AG04450 (cell line): ENCODE measurements at regions not wholly inside any gene's neighbourhood (a gene's known extent, or its start where the extent isn't known, plus 50 kb on each side); places are given as distances from the start of the nearest gene placed in this dataset.

Experiments
- CTCF ChIA-PET: fragments of 300-600, 350-600 bp; formaldehyde crosslinking; extraction: SDS; loops from one replicate; lab custom pipeline; 2022; ENCODE audit warnings: antibody characterized with exemption, inconsistent platforms; lab: Charles Lee
- POLR2A ChIA-PET: fragments of 350-600 bp; formaldehyde crosslinking; extraction: SDS; loops from one replicate; lab custom pipeline; 2021; ENCODE audit warnings: antibody characterized with exemption, inconsistent platforms; lab: Yijun Ruan, JAX
- DNase-seq: peaks from one replicate; pipeline ENCODE4 v3.0.0-alpha.2; 2011; ENCODE audit warnings: low read depth, low spot score
- H3K27ac ChIP-seq: one replicate; pipeline ENCODE4 v1.5.1; 2012; ENCODE audit warnings: low read depth, low read length, control low read depth
- H3K27me3 ChIP-seq: one replicate; pipeline ENCODE4 v1.6.0; 2012; ENCODE audit warnings: low read length; ENCODE audit not compliant: control insufficient read depth, insufficient read depth
- H3K4me3 ChIP-seq: 2 replicates; pipeline ENCODE4 v1.5.1; 2011; ENCODE audit warnings: mild to moderate bottlenecking, low read depth, low read length, control low read depth
- H3K9me3 ChIP-seq: 2 replicates; pipeline ENCODE4 v1.5.1; 2012; ENCODE audit warnings: low read length; ENCODE audit not compliant: control insufficient read depth, insufficient read depth
- CTCF ChIP-seq: IDR thresholded peaks from 2 replicates; pipeline ENCODE4 v1.5.1; 2011; ENCODE audit warnings: low read depth, low read length, control low read depth, inconsistent platforms

GRCh38 chr3:81433675-81434074, 327.8 kb downstream of the GBE1 start:
- POLR2A ChIA-PET: no interaction called here
- Histone ChIP-seq H3K4me3 (no peak overlapping the region), H3K9me3 (no peaks in the 10 kb centered on the region), H3K27ac (no peak overlapping the region), H3K27me3 (no peaks in the 10 kb centered on the region)
- CTCF ChIA-PET: no interaction called here
- no peak for DNase-seq
- TF ChIP-seq CTCF: no peak

GRCh38 chr3:81432456-81432855, 329.0 kb downstream of the GBE1 start:
- POLR2A ChIA-PET: no interaction called here
- DNase-seq: no peak
- H3K9me3 ChIP-seq: no peaks in the 10 kb centered on the region
- no peak for TF ChIP-seq CTCF
- CTCF ChIA-PET: no interaction called here
- H3K27me3 ChIP-seq: no peaks in the 10 kb centered on the region
- H3K27ac ChIP-seq: no peak overlapping the region
- H3K4me3 ChIP-seq: no peak overlapping the region

GRCh38 chr3:81426826-81427577, 334.4 kb downstream of the GBE1 start:
- no peak for DNase-seq
- POLR2A ChIA-PET: no interaction called here
- Histone ChIP-seq H3K27me3 (no peaks in the 10 kb centered on the region), H3K4me3 (no peak overlapping the region), H3K9me3 (no peaks in the 10 kb centered on the region), H3K27ac (no peak overlapping the region)
- CTCF ChIA-PET: interaction anchor here (0.9 to 2.3 kb wide), 2 partner anchors 7 to 483 kb away, joined by 5 to 13 read pairs; no protein-coding TSS in a partner anchor
- no peak for TF ChIP-seq CTCF

- no peak for DNase-seq
- POLR2A ChIA-PET: no interaction called here
- Histone ChIP-seq H3K27ac (no peak overlapping the region), H3K9me3 (no peaks in the 10 kb centered on the region), H3K4me3 (no peak overlapping the region), H3K27me3 (no peaks in the 10 kb centered on the region)
- TF ChIP-seq CTCF: no peak
- CTCF ChIA-PET: no interaction called here
These were observed 336.1 kb downstream of the GBE1 start for GRCh38 chr3:81425198-81425868.

GRCh38 chr3:81419228-81419627, 342.2 kb downstream of the GBE1 start:
- POLR2A ChIA-PET: no interaction called here
- peak; percentile 60 for TF ChIP-seq CTCF
- no peaks in the 10 kb centered on the region for H3K9me3 ChIP-seq
- no peak for DNase-seq
- no peak overlapping the region for H3K27ac ChIP-seq
- CTCF ChIA-PET: interaction anchor here (0.6 to 2.9 kb wide), 14 partner anchors 9 to 718 kb away, joined by 3 to 42 read pairs (median 3); no protein-coding TSS in a partner anchor
- H3K4me3 ChIP-seq: no peak overlapping the region
- H3K27me3 ChIP-seq: no peaks in the 10 kb centered on the region
